HepG2 (cell line): ENCODE measurements at regions not wholly inside any gene's neighbourhood (a gene's known extent, or its start where the extent isn't known, plus 50 kb on each side); places are given as distances from the start of the nearest gene placed in this dataset.

ENCODE experiments used
- KMT2A ChIP-seq: sonication (generic); formaldehyde crosslinking; IDR thresholded peaks from 2 replicates; pipeline ENCODE4 v1.4.0; 2020; ENCODE audit warnings: missing genetic modification reagents
- POLR2AphosphoS5 ChIP-seq: IDR thresholded peaks from 2 replicates; pipeline ENCODE4 v1.6.1; 2012; ENCODE audit warnings: low read depth, low read length
- RAD51 ChIP-seq: fragments of 450-650 bp; IDR thresholded peaks from 2 replicates; pipeline ENCODE4 v1.6.1; 2016; ENCODE audit warnings: borderline replicate concordance
- TRIM24 ChIP-seq: sonication (generic); formaldehyde crosslinking; IDR thresholded peaks from 2 replicates; pipeline ENCODE4 v1.8.0; 2022; ENCODE audit warnings: mild to moderate bottlenecking, missing genetic modification reagents
- ZFP82 ChIP-seq: sonication (generic); formaldehyde crosslinking; IDR thresholded peaks from 2 replicates; pipeline ENCODE4 v1.5.1; 2020; ENCODE audit warnings: mild to moderate bottlenecking, missing genetic modification reagents, borderline replicate concordance
- TF ChIP-seq, protein P1 (sequence below): sonication (generic); formaldehyde crosslinking; IDR thresholded peaks from 2 replicates; pipeline ENCODE4 v1.5.0; 2020; ENCODE audit warnings: mild to moderate bottlenecking, missing genetic modification reagents, moderate library complexity
- TF ChIP-seq, protein P2 (sequence below): sonication (generic); formaldehyde crosslinking; IDR thresholded peaks from 2 replicates; pipeline ENCODE4 v1.8.1; 2022; ENCODE audit warnings: low read depth, mild to moderate bottlenecking, missing genetic modification reagents

DNA sequence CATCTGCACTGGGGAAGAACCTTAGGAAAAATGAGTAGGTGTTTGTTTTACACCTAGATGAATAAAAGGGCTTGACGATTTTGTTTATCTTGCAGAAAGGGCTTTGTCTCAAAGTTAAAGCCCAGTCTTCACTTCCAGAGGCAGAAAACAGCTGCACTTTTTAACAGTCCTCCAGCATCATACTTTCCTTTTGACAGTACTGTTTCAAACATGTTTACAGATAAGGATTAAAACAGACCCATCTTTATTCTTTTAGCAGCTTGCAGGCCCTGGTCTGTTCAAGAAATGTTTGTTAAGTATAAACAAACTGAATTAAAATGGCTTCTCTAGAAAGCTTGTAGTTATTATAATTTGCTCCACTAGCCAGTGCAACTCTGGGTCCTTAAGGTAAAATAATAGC is 374.2 kb downstream of the EPHA7 start:
- TF ChIP-seq, protein P1, sequence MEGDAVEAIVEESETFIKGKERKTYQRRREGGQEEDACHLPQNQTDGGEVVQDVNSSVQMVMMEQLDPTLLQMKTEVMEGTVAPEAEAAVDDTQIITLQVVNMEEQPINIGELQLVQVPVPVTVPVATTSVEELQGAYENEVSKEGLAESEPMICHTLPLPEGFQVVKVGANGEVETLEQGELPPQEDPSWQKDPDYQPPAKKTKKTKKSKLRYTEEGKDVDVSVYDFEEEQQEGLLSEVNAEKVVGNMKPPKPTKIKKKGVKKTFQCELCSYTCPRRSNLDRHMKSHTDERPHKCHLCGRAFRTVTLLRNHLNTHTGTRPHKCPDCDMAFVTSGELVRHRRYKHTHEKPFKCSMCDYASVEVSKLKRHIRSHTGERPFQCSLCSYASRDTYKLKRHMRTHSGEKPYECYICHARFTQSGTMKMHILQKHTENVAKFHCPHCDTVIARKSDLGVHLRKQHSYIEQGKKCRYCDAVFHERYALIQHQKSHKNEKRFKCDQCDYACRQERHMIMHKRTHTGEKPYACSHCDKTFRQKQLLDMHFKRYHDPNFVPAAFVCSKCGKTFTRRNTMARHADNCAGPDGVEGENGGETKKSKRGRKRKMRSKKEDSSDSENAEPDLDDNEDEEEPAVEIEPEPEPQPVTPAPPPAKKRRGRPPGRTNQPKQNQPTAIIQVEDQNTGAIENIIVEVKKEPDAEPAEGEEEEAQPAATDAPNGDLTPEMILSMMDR: no peak
- TF ChIP-seq ZFP82 (CRISPR knock-in tag) (no peak), POLR2AphosphoS5 (no peak), TRIM24 (no peak), RAD51 (no peak), KMT2A (CRISPR knock-in tag) (no peak)
- TF ChIP-seq, protein P2, sequence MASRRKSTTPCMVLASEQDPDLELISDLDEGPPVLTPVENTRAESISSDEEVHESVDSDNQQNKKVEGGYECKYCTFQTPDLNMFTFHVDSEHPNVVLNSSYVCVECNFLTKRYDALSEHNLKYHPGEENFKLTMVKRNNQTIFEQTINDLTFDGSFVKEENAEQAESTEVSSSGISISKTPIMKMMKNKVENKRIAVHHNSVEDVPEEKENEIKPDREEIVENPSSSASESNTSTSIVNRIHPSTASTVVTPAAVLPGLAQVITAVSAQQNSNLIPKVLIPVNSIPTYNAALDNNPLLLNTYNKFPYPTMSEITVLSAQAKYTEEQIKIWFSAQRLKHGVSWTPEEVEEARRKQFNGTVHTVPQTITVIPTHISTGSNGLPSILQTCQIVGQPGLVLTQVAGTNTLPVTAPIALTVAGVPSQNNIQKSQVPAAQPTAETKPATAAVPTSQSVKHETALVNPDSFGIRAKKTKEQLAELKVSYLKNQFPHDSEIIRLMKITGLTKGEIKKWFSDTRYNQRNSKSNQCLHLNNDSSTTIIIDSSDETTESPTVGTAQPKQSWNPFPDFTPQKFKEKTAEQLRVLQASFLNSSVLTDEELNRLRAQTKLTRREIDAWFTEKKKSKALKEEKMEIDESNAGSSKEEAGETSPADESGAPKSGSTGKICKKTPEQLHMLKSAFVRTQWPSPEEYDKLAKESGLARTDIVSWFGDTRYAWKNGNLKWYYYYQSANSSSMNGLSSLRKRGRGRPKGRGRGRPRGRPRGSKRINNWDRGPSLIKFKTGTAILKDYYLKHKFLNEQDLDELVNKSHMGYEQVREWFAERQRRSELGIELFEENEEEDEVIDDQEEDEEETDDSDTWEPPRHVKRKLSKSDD (CRISPR knock-in tag): no peak
